ENCODE measurements at regions not wholly inside any gene's neighbourhood (a gene's known extent, or its start where the extent isn't known, plus 50 kb on each side); places are given as distances from the start of the nearest gene placed in this dataset.

DNA sequence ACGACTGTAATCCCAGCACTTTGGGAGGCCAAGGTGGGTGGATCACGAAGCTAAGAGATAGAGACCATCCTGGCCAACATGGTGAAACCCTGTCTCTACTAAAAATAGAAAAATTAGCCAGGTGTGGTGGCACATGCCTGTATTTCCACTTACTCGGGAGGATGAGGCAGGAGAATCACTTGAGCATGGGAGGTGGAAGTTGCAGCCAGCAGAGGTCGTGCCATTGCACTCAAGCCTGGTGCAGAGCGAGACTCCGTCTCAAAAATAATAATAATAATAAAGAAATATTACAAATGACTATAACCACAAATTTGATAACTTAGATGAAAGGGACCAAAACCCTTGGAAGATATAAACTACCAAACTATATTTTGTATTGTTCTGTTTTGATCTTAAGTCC lies 226.3 kb upstream of the GULP1 start:
- TF ChIP-seq POLR2A (IDR thresholded peaks at IDR 0.05): no peak
- TF ChIP-seq CTCF (IDR thresholded peaks at IDR 0.05): no peak
- TF ChIP-seq EP300 (IDR thresholded peaks at IDR 0.05): no peak

All from stomach (tissue), 4 donors.